Glutamatergic neuron (in vitro differentiated cells): ENCODE measurements at regions not wholly inside any gene's neighbourhood (a gene's known extent, or its start where the extent isn't known, plus 50 kb on each side); places are given as distances from the start of the nearest gene placed in this dataset.

ENCODE experiments used
- DNase-seq: peaks from one replicate; pipeline ENCODE4 v3.0.0; 2022
- H3K27ac Mint-ChIP-seq: one replicate; pipeline ENCODE4 v1.8.0; 2020; ENCODE audit warnings: mild to moderate bottlenecking, mixed read lengths, inconsistent platforms; ENCODE audit not compliant: unreplicated experiment
- H3K27me3 Mint-ChIP-seq: one replicate; pipeline ENCODE4 v1.8.0; 2020; ENCODE audit warnings: mild to moderate bottlenecking, moderate library complexity, mixed read lengths, inconsistent platforms; ENCODE audit not compliant: unreplicated experiment
- H3K36me3 Mint-ChIP-seq: one replicate; pipeline ENCODE4 v1.8.0; 2020; ENCODE audit warnings: mild to moderate bottlenecking, mixed read lengths, inconsistent platforms; ENCODE audit not compliant: unreplicated experiment
- H3K4me1 Mint-ChIP-seq: one replicate; pipeline ENCODE4 v1.8.0; 2020; ENCODE audit warnings: mild to moderate bottlenecking, low read depth, mixed read lengths, inconsistent platforms; ENCODE audit not compliant: unreplicated experiment
- H3K4me3 Mint-ChIP-seq: one replicate; pipeline ENCODE4 v1.8.0; 2020; ENCODE audit warnings: mild to moderate bottlenecking, mixed read lengths, inconsistent platforms; ENCODE audit not compliant: unreplicated experiment
- H3K9me3 Mint-ChIP-seq: one replicate; pipeline ENCODE4 v1.8.0; 2020; ENCODE audit warnings: mild to moderate bottlenecking, moderate library complexity, mixed read lengths, inconsistent platforms; ENCODE audit not compliant: unreplicated experiment
- CTCF ChIP-seq: fragments of 200-600 bp; sonication (generic); IDR thresholded peaks from one replicate; pipeline ENCODE4 v1.5.0; 2021; ENCODE audit not compliant: partially characterized antibody, unreplicated experiment

- H3K36me3 Mint-ChIP-seq: no peaks in the 10 kb centered on the region
- no peak overlapping the region for H3K4me3 Mint-ChIP-seq
- TF ChIP-seq CTCF: no peak
- DNase-seq: no peak
- no peak overlapping the region for H3K27ac Mint-ChIP-seq
- no peaks in the 10 kb centered on the region for H3K27me3 Mint-ChIP-seq
- H3K9me3 Mint-ChIP-seq: no peaks in the 10 kb centered on the region
- H3K4me1 Mint-ChIP-seq: no peaks in the 10 kb centered on the region
Observed at GRCh38 chr5:164772122-164772521, 1266.7 kb downstream of the MAT2B start.

GRCh38 chr5:164784230-164784629, 1278.8 kb downstream of the MAT2B start:
- no peaks in the 10 kb centered on the region for H3K36me3 Mint-ChIP-seq
- no peak overlapping the region for H3K4me3 Mint-ChIP-seq
- TF ChIP-seq CTCF: no peak
- no peak for DNase-seq
- no peaks in the 10 kb centered on the region for H3K4me1 Mint-ChIP-seq
- no peak overlapping the region for H3K27ac Mint-ChIP-seq
- H3K27me3 Mint-ChIP-seq: no peaks in the 10 kb centered on the region
- no peaks in the 10 kb centered on the region for H3K9me3 Mint-ChIP-seq

GRCh38 chr5:164798110-164798509, 1292.7 kb downstream of the MAT2B start:
- Mint-ChIP-seq H3K27ac (no peak overlapping the region), H3K4me1 (no peaks in the 10 kb centered on the region), H3K9me3 (no peaks in the 10 kb centered on the region), H3K36me3 (peaks cover 8% of the 10 kb centered on the region), H3K4me3 (no peak overlapping the region), H3K27me3 (no peaks in the 10 kb centered on the region)
- no peak for DNase-seq
- no peak for TF ChIP-seq CTCF

- Mint-ChIP-seq H3K27me3 (no peaks in the 10 kb centered on the region), H3K4me1 (no peaks in the 10 kb centered on the region), H3K27ac (no peak overlapping the region), H3K36me3 (peaks cover 11% of the 10 kb centered on the region), H3K9me3 (no peaks in the 10 kb centered on the region), H3K4me3 (no peak overlapping the region)
- DNase-seq: no peak
- TF ChIP-seq CTCF: no peak
Observed at GRCh38 chr5:164799391-164799790, 1294.0 kb downstream of the MAT2B start.

GRCh38 chr5:164801910-164802309, 1296.5 kb downstream of the MAT2B start:
- no peaks in the 10 kb centered on the region for H3K4me1 Mint-ChIP-seq
- no peaks in the 10 kb centered on the region for H3K27me3 Mint-ChIP-seq
- peaks cover 11% of the 10 kb centered on the region for H3K36me3 Mint-ChIP-seq
- DNase-seq: no peak
- TF ChIP-seq CTCF: no peak
- no peak overlapping the region for H3K27ac Mint-ChIP-seq
- H3K9me3 Mint-ChIP-seq: no peaks in the 10 kb centered on the region
- no peak overlapping the region for H3K4me3 Mint-ChIP-seq
